ENCODE measurements at regions not wholly inside any gene's neighbourhood (a gene's known extent, or its start where the extent isn't known, plus 50 kb on each side); places are given as distances from the start of the nearest gene placed in this dataset.

- DNase-seq (ENCODE audit: low spot score) = no peak
Measured at GRCh38 chr13:112244061-112244460, 132.1 kb upstream of the SPACA7 start.

GRCh38 chr13:112244495-112245177, 131.5 kb upstream of the SPACA7 start:
- DNase-seq (ENCODE audit: low spot score) = peak; percentile 49

- peak; percentile 47 for DNase-seq (ENCODE audit: low spot score)
Measured at GRCh38 chr13:112245179-112245724, 130.9 kb upstream of the SPACA7 start.

GRCh38 chr13:112245989-112246388, 130.2 kb upstream of the SPACA7 start:
- peak; percentile 81 for DNase-seq (ENCODE audit: low spot score)

GRCh38 chr13:112246731-112247470, 129.3 kb upstream of the SPACA7 start:
- DNase-seq (ENCODE audit: low spot score) = peak; percentile 62

- DNase-seq (ENCODE audit: low spot score) = peak; percentile 67
Measured at GRCh38 chr13:112247471-112248405, 128.4 kb upstream of the SPACA7 start.

- peak; percentile 68 for DNase-seq (ENCODE audit: low spot score)
Measured at GRCh38 chr13:112248406-112248760, 127.8 kb upstream of the SPACA7 start.

GRCh38 chr13:112248862-112249592, 127.1 kb upstream of the SPACA7 start:
- peak; percentile 62 for DNase-seq (ENCODE audit: low spot score)

GRCh38 chr13:112249644-112250610, 126.2 kb upstream of the SPACA7 start:
- peak; percentile 72 for DNase-seq (ENCODE audit: low spot score)

- peak; percentile 60 for DNase-seq (ENCODE audit: low spot score)
Measured at GRCh38 chr13:112250788-112251445, 125.2 kb upstream of the SPACA7 start.

- no peak for DNase-seq (ENCODE audit: low spot score)
Measured at GRCh38 chr13:112251930-112252585, 124.1 kb upstream of the SPACA7 start.

GRCh38 chr13:112252804-112253590, 123.2 kb upstream of the SPACA7 start:
- DNase-seq (ENCODE audit: low spot score) = peak; percentile 89

GRCh38 chr13:112253631-112254030, 122.5 kb upstream of the SPACA7 start:
- no peak for DNase-seq (ENCODE audit: low spot score)

GRCh38 chr13:112254061-112254818, 121.9 kb upstream of the SPACA7 start:
- DNase-seq (ENCODE audit: low spot score) = peak; percentile 82

GRCh38 chr13:112254900-112255299, 121.3 kb upstream of the SPACA7 start:
- DNase-seq (ENCODE audit: low spot score) = no peak

- DNase-seq (ENCODE audit: low spot score) = peak; percentile 71
Measured at GRCh38 chr13:112255550-112256120, 120.5 kb upstream of the SPACA7 start.
